HG03025 (cell line): ENCODE measurements at regions not wholly inside any gene's neighbourhood (a gene's known extent, or its start where the extent isn't known, plus 50 kb on each side); places are given as distances from the start of the nearest gene placed in this dataset.
A peak's percentile ranks its signal among the peaks of the same experiment; 100 is the strongest.

ENCODE experiments used
- ATAC-seq: cut with Tn5 transposase; IDR thresholded peaks from one replicate; pipeline ENCODE4 v1.9.1; 2021; ENCODE audit warnings: mild to moderate bottlenecking, moderate library complexity; ENCODE audit not compliant: unreplicated experiment, low FRiP score

DNA sequence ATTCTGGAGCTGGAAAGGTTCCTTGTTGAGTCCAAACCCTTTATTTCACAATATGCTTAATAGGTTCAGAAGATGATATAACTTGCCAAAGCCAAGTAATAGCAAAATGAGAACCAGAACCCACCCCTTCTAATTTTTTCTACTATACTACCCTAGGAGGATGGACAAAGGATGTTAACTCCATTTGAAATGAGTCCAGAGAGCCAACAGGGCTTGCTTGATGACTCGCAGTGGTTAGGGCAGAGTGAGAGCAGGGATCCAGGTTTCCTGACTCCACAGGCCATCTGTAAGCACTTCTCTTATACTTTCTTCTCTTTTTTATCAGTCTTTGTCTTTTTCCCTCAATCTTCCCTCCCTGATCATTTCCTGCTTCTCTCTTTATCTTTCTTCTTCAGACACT, 668.1 kb downstream of the MED13L start:
- no peak for ATAC-seq

DNA sequence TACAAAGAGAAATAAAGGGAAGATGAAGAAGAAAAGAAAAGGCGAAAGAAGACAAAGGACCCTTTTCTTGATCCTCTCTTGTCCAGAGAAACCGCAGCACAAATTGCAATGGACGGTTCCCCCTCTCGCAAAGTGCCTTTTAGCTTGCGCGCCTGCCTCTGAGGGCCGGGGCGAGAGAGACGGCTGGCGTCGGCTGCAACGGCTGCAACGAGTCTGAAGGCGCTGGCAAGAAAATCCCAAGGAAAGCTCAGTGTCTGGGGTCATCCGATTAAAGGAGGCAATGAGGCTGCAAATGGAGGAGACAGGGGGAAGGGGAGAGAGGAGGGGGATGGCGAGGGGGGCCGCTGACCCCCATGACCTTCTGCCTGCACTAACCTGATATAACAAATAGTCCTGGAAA, 671.5 kb downstream of the MED13L start:
- no peak for ATAC-seq

DNA sequence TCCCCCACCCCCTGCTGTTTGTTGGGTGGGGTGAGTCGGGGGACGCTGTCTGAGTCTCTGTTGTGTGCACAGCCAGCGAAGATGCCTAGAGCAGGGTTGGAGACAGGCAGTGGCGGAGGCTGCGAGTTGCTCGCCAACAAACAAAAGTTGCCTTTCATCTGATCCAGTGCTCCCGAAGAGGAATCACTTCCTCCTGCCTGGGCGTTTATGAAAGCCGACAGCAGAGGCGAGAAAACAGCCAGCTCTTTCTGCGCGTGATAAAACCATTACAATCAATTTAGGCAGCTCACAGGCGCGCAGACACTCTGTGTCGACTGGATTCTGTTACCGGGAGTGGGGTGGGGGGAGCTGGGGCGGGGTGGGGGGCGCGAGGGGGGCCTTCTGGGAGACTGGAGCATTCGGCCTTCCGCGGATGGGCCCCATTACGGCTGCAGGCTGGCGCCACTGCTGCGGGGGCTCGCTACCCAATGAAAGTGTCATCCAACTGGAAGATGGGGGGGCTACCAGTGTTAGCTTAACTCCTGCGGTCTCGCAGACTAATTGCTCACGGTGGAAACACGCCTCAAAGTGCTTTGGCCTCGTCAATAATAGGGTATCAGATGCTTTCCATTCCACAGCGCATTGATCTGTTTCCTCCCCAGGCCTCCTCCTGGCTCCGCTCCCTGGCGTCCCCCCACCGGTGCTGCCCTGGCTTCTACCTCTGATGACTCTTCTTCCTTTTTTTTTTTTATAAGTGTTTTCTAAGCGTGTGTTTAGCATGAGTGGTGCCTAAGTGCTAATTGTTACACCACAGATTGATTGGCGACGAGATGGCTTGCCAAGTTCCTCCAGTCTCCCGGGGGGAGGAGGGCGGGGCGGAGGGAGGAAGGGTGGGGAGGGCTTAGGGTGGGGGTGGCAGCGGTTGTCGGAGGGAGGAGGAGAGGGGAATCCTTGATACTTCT, 678.4 kb downstream of the MED13L start:
- no peak for ATAC-seq

DNA sequence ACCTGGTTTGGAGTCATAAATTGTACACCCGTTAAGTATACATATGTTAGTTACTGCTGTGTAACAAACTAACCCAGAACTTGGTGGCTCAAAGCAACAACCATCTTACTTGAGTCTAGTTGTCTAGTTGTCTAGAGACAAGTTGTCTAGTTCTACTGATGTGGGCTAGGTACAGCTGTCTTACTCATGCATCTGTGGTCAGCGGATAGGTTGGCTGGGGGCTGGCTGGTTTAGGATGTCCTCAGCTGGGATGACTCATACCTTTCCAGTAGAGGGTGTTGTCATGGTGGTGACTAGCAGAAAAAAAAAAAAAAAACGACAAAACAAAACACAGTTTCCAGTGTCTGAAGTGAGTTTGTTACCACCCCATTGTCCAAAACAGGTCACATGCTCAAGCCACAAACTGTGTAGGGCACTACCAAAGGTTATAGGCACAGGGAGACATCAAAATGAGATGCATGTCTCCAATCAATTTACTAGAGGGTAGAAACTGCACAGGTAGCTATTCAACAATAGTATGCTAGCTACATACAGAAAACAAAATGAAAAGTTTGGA, 680.3 kb downstream of the MED13L start:
- no peak for ATAC-seq

DNA sequence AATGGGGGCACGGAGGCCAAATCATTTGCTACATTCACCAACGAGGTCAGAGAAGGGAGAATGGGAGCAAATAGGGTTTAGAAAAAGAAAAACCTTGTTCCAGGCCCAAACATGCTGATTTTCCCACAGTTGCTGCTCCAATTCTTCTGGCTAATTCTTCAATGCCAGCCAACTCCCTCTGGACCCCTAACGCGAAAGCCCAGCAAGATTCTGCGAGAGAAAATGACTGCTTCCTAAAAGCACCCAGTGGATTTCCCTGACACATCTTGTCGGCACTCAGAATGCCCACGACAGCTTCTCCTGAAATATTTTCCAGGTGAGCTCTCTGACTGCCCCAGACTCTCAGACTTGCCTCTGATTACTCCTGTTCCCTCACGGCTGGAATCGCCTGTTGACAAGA, 689.4 kb downstream of the MED13L start:
- no peak for ATAC-seq

GRCh38 chr12:115584156-115584555, 693.3 kb downstream of the MED13L start:
- no peak for ATAC-seq

DNA sequence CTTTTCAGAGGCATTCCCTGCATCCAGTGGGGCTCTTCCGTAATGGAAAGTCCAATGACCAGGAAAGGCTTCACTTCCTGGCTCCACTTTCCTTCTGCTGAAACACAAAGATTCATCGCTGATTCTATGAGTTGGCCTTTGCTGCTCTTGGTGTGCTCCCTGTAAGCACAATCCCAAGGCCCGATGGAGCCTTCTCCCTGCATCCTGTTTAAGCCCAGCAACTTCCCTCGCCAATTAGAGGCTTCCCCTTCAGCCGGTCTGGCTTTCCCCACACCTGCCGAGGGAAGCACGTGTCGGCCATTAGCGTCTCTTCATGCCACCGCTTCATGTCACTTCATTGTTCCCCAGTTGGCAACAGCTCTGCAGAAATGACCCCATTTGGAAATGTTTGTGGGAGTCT, 693.9 kb downstream of the MED13L start:
- no peak for ATAC-seq

- no peak for ATAC-seq
Measured at GRCh38 chr12:115577401-115577800, 700.1 kb downstream of the MED13L start.

DNA sequence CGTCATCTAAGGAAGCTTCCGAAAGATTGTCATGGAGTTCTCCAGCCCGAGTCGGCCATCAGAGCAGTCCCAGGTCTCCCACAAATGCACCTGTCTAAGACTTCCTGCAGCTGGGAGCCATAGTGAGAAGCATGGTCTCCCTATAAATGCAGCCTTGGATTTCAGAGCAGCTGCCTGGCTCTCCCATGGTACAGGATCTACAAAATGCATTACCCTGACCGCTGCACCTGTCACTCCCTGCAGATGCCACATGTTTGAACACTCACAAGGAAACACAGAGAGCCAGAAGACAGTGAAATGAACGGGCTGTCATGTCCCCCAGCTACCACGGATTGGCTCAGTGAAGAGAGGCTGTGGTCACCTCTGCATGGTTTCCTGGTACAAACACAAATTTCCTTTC, 702.7 kb downstream of the MED13L start:
- no peak for ATAC-seq

DNA sequence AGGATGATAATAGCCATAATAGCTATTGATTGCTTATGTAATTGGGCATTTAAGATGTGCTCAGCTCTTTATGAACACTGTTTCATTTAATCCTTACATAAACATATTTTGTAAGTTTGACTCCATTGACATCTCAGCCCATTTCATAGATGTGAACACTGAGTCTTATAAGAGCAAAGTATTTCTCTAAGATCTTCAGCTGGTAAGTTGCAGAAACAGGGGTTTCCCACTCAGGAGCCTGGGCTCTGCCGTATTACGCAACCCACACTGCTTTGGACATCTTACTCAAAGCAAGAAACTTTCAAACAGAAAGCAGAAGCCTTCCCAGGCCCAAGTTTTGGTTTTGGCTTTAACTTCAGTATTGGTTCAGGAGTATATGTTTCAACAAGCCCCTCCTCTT, 705.1 kb downstream of the MED13L start:
- ATAC-seq, result peak; percentile 94

DNA sequence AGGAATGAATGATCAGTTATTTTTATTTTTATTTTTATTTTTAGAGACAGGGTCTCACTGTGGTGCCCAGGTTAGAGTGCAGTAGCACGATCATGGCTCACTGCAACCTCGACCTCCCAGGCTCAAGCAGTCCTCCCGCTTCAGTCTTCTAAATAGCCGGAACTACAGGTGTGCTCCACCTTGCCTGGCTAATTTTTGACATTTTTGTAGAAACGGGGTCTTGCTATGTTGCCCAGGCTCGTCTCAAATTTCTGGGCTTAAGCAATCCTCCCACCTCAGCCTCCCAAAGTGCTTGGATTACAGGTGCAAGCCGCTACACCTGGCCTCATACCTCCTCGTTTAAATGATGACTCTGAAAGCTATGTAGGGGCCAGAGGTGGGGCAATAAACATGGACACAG, 706.0 kb downstream of the MED13L start:
- no peak for ATAC-seq

- ATAC-seq, result no peak
Measured at GRCh38 chr12:115571027-115571426, 706.5 kb downstream of the MED13L start.

DNA sequence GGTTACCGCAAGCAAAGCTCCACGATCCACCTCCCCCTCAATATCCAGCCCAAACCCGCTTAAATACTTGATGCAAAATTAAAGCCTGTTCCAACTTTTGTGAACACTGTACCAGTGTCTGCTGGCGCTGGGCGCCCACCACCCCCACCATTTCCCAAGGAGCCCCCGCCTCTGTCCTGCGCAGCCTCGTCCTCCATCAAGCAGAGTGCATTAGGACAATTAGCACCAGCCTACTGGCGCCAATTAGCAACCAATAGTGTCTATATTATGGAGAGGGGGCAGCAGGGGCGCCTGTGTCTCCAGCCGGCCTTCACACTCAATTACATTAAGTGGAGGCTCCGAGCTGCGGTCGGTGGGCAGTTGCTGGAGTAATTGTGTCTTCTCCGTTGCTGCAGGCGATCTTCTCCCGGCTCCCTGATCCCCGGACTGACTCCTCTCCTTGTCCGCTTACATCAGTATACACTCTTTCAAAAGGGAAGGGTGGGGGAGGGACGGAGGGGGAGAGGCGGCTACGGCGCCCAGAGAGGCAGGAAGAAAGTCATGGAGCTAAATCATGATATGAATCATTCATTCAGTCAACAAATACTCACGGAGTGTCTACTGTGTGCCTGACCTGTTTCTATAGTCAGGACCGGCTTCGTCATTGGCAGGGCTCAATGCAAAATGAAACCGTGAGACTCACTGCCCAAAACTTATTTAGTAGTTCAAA, 707.3 kb downstream of the MED13L start:
- no peak for ATAC-seq

DNA sequence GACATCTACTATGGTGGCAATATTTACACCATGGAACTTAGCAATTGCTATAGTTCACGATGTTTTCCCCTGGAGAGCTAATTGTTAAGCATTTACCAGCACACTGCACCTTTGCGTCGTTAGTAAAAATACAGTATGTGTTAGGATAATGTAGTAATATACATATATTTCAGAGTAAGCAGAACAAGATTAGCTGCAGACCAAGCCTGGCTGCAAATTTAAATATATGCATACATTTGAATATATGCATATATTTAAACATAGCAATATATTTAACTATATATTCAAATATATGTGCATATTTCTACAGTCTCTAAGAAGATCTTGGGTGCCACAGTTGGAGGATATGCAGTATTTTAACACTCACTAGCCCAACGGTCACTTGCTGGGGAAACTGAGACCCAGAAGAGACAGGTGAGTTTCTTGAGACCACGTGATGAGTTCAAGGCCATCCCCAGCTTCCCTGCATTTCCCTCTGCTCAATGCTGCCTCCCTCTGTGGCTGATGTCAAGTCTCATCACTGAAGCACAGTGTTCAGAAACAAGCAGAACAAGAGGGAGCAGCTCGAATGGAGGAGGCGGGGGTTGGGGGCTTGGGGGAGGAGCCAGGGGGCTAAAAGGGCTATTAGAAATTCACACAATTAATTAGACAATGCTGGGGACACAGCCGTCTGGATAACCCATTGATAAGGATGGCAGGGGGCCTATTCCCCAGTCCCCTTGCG, 708.0 kb downstream of the MED13L start:
- ATAC-seq, result no peak

- ATAC-seq, result no peak
Measured at GRCh38 chr12:115558281-115558680, 719.2 kb downstream of the MED13L start.

DNA sequence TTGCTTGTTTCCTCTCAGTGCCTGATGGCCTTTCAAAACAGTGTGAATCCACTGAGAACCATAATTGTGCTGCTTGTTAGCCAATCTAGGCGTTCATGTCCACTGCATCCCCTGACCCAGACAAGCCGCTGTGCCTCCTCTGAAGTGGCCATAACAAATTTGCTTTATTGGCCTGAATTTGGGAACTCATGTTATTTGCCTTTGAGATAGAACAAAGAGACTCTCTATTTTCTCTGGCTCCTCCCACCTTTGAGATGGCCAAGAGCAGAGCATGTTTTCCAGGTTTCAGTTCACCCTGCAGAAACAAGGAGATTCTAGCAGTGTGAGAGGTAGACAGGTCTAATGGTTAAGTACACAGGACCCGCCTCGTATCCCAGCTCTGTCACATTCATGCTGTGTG, 723.9 kb downstream of the MED13L start:
- ATAC-seq, result no peak

- ATAC-seq, result no peak
Measured at GRCh38 chr12:115543269-115543668, 734.2 kb downstream of the MED13L start.

DNA sequence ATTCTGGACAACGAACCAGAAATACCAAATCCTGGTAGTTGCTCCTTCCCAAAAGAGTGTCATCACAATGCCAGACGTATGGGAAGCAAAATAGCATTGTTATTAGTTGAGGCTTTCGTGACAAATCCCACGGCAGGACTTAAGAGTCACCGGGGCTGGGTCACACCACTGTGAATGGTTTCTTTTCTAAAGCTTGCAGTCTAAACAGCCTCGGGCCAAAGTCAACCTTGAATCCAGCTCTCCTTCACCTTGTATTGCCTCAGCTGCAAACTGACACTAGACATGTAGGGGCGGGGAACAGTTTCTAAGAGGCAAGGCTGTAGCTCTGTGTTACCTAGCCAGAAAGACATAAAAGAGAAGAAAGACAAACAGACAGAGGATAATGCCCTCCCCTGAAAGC, 734.8 kb downstream of the MED13L start:
- ATAC-seq, result no peak

DNA sequence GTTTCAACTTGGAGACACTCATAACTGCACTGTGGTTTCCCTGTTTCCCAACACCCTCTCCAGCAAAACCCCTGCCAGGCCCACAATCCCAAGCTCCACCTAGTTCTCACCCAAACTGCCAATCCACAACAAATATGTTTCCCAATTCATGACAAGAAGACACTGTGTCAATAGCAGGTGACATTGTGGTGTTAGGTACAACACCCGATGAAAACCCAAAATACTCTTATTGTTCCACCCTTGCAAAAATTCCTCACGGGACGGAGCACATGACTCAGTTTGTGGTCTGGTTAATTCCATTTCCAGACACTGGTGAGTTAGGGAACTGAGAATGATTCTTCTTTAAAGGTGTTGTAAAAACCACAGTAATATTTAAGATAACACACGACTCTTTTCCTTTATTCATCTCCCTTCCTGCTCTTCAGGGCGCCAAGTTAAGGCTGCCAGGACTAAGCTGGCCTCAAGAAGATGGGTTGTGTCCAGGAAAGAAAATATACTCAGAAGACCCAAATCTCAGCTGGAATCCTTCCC, 735.5 kb downstream of the MED13L start:
- no peak for ATAC-seq

DNA sequence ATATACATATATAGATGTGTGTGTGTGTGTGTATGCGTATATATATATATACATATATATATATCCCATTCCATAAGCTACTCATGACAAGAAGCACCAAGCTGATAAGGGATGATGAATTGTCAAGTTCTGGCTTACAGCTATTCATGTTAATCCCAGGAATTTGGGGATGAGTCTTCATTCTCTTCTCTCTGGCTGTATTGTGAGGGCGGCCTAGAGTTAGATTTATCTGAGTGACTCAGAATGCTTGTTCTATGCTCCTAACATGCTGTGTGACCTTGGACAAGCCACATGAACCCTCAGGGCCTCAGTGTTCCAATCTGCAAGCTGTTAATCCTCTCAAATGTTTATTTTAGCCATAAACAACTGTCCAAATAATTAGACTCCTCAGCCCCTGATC, 749.0 kb downstream of the MED13L start:
- ATAC-seq, result no peak
